Activated CD8-positive, alpha-beta T cell treated with anti-CD3 and anti-CD28 coated beads, Interleukin-2, amount 10 ng/mL, durations not matched to agents 7 days and 5 days (primary cell): ENCODE measurements at regions not wholly inside any gene's neighbourhood (a gene's known extent, or its start where the extent isn't known, plus 50 kb on each side); places are given as distances from the start of the nearest gene placed in this dataset.
"Not testable (repeated sequence)": the region's sequence is repeated elsewhere in the genome, so short reads cannot be mapped to it uniquely, and the experiment has no call there.

Source experiments
- ATAC-seq: fragments of 150-1000 bp; cut with Tn5 transposase; one replicate; pipeline ENCODE4 v1.10.0; 2021; ENCODE audit warnings: moderate library complexity
- CTCF ChIA-PET: fragments of 350-600 bp; sonication (Branson Sonifier 250); formaldehyde crosslinking; loops from one replicate; lab custom pipeline; 2021; ENCODE audit warnings: antibody characterized with exemption; lab: Charles Lee
- POLR2A ChIA-PET: fragments of 350-600 bp; sonication (Branson Sonifier 250); formaldehyde crosslinking; loops from one replicate; lab custom pipeline; 2021; ENCODE audit warnings: antibody characterized with exemption; lab: Charles Lee
- DNase-seq: peaks from one replicate; pipeline ENCODE4 v3.0.0-alpha.2; 2020
- H3K27ac Mint-ChIP-seq: one replicate; pipeline ENCODE4 v1.8.0; 2021; ENCODE audit warnings: mild to moderate bottlenecking, mixed read lengths
- H3K27me3 Mint-ChIP-seq: one replicate; pipeline ENCODE4 v1.8.0; 2021; ENCODE audit warnings: low read depth, mixed read lengths
- H3K36me3 Mint-ChIP-seq: one replicate; pipeline ENCODE4 v1.8.0; 2021; ENCODE audit warnings: low read depth, mixed read lengths
- H3K4me1 Mint-ChIP-seq: one replicate; pipeline ENCODE4 v1.8.0; 2021; ENCODE audit warnings: low read depth, mixed read lengths
- H3K4me3 Mint-ChIP-seq: one replicate; pipeline ENCODE4 v1.8.0; 2021; ENCODE audit warnings: mild to moderate bottlenecking, mixed read lengths
- H3K9me3 Mint-ChIP-seq: one replicate; pipeline ENCODE4 v1.8.0; 2022; ENCODE audit warnings: mixed read lengths; ENCODE audit not compliant: insufficient read depth

- no peaks in the 10 kb centered on the region for H3K4me1 Mint-ChIP-seq
- peaks cover 14% of the 10 kb centered on the region for H3K9me3 Mint-ChIP-seq
- peaks cover 9% of the 10 kb centered on the region for H3K27me3 Mint-ChIP-seq
- ATAC-seq: no peak
- ChIA-PET CTCF (no interaction called here), POLR2A (no interaction called here)
- H3K4me3 Mint-ChIP-seq: no peak overlapping the region
- no peak for DNase-seq
- H3K36me3 Mint-ChIP-seq: no peaks in the 10 kb centered on the region
- H3K27ac Mint-ChIP-seq: no peak overlapping the region
Measured at GRCh38 chr1:66460776-66461175, 73.2 kb upstream of the SGIP1 start.

DNA sequence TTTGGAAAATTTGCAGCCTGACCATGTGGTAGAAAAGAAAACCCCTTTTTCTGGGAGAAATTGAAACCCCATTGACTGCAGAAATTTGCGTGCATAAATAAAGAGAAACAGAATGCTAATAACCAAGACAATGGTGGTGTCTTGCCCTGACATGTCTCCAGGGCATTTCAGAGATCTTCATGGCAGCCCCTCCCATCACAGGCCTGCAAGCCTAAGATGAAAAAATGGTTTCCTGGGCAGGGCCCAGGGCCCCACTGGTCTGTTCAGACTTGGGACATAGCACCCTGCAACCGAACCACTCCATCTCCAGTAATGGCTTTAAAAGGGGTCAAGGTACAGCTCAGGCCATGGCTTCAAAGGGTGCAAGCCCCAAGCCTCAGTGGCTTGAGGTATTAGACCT lies 71.6 kb upstream of the SGIP1 start:
- Mint-ChIP-seq H3K27ac (no peak overlapping the region), H3K9me3 (peaks cover 14% of the 10 kb centered on the region), H3K4me3 (no peak overlapping the region), H3K36me3 (no peaks in the 10 kb centered on the region), H3K27me3 (peaks cover 13% of the 10 kb centered on the region), H3K4me1 (no peaks in the 10 kb centered on the region)
- POLR2A ChIA-PET: no interaction called here
- DNase-seq: no peak
- ATAC-seq: no peak
- CTCF ChIA-PET: no interaction called here

- Mint-ChIP-seq H3K27me3 (peaks cover 17% of the 10 kb centered on the region), H3K4me3 (no peak overlapping the region), H3K27ac (no peak overlapping the region), H3K36me3 (no peaks in the 10 kb centered on the region), H3K4me1 (no peaks in the 10 kb centered on the region), H3K9me3 (peaks cover 14% of the 10 kb centered on the region)
- CTCF ChIA-PET: no interaction called here
- no peak for ATAC-seq
- DNase-seq: no peak
- POLR2A ChIA-PET: no interaction called here
Measured at GRCh38 chr1:66464351-66464750, 69.6 kb upstream of the SGIP1 start.

GRCh38 chr1:66464802-66465201 lies 69.2 kb upstream of the SGIP1 start:
- CTCF ChIA-PET: no interaction called here
- no peaks in the 10 kb centered on the region for H3K4me1 Mint-ChIP-seq
- no peak overlapping the region for H3K4me3 Mint-ChIP-seq
- POLR2A ChIA-PET: no interaction called here
- no peaks in the 10 kb centered on the region for H3K36me3 Mint-ChIP-seq
- no peak overlapping the region for H3K27ac Mint-ChIP-seq
- H3K27me3 Mint-ChIP-seq: peaks cover 20% of the 10 kb centered on the region
- DNase-seq (no peak), ATAC-seq (no peak)
- H3K9me3 Mint-ChIP-seq: peaks cover 14% of the 10 kb centered on the region

GRCh38 chr1:66466695-66467094 lies 67.3 kb upstream of the SGIP1 start:
- CTCF ChIA-PET, H3K4me1 Mint-ChIP-seq, H3K36me3 Mint-ChIP-seq, DNase-seq, ATAC-seq, H3K27ac Mint-ChIP-seq, POLR2A ChIA-PET, H3K9me3 Mint-ChIP-seq, H3K4me3 Mint-ChIP-seq: not testable (repeated sequence)
- peaks cover 24% of the 10 kb centered on the region for H3K27me3 Mint-ChIP-seq

DNA sequence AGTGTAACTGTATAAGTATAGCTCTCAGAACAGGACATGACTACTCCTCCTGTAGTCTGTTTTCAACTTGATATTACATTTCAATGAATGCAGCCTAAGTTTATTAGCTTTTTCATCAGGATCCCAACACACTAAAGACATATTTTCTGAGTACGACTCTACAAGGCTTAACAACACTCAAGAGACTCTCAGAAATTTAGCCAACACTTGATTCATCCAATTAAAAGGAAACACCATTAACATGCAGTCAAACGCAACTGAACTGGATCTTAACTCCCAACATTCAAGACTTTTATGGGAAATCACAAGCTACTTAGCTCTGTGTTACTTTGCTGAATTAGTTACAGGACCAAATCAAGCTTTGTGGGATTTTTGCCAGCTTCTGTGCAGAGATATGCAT lies 65.2 kb upstream of the SGIP1 start:
- H3K27ac Mint-ChIP-seq: no peak overlapping the region
- ChIA-PET POLR2A (no interaction called here), CTCF (interaction anchor here (0.7 to 1.4 kb wide), 5 partner anchors 9 to 257 kb away, joined by 3 to 6 read pairs (median 3); no protein-coding TSS in a partner anchor)
- no peaks in the 10 kb centered on the region for H3K9me3 Mint-ChIP-seq
- ATAC-seq (no peak), DNase-seq (no peak)
- no peaks in the 10 kb centered on the region for H3K4me1 Mint-ChIP-seq
- no peaks in the 10 kb centered on the region for H3K36me3 Mint-ChIP-seq
- peaks cover 31% of the 10 kb centered on the region for H3K27me3 Mint-ChIP-seq
- H3K4me3 Mint-ChIP-seq: no peak overlapping the region

DNA sequence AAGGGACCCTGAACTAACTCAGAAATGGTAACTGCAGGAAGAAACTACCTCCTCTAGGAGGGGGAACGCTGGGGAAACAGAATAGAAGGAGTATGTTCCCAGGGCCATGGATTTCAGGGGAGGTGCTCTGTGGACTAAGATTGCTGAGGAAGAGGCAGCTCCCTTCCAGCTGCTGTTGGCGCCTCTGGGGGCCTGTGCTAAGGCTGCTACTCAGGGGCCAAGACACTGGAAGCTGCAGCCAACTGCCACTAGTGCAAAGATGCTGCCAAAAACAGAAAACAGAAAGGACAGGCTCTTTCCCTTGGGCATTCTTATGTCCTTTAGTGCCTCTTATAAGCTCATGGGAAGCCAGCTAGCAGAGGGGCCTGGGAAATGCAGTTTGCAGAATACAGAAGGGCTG lies 58.0 kb upstream of the SGIP1 start:
- POLR2A ChIA-PET: no interaction called here
- H3K9me3 Mint-ChIP-seq: no peaks in the 10 kb centered on the region
- DNase-seq (no peak), ATAC-seq (no peak)
- no peak overlapping the region for H3K27ac Mint-ChIP-seq
- H3K36me3 Mint-ChIP-seq: no peaks in the 10 kb centered on the region
- H3K4me1 Mint-ChIP-seq: no peaks in the 10 kb centered on the region
- peaks cover 14% of the 10 kb centered on the region for H3K27me3 Mint-ChIP-seq
- CTCF ChIA-PET: interaction anchor here (0.6 kb wide), 1 partner anchor 45 kb away, joined by 3 read pairs; no protein-coding TSS in a partner anchor
- no peak overlapping the region for H3K4me3 Mint-ChIP-seq

- H3K4me1 Mint-ChIP-seq: no peaks in the 10 kb centered on the region
- H3K27me3 Mint-ChIP-seq: peaks cover 12% of the 10 kb centered on the region
- no peaks in the 10 kb centered on the region for H3K36me3 Mint-ChIP-seq
- ChIA-PET POLR2A (no interaction called here), CTCF (interaction anchor here (0.6 to 1.0 kb wide), 2 partner anchors 27 to 46 kb away, joined by 3 read pairs; no protein-coding TSS in a partner anchor)
- no peak overlapping the region for H3K4me3 Mint-ChIP-seq
- no peak for DNase-seq
- no peak for ATAC-seq
- H3K9me3 Mint-ChIP-seq: no peaks in the 10 kb centered on the region
- H3K27ac Mint-ChIP-seq: no peak overlapping the region
Measured at GRCh38 chr1:66476774-66477173, 57.2 kb upstream of the SGIP1 start.

GRCh38 chr1:66478116-66478515 lies 55.8 kb upstream of the SGIP1 start:
- ChIA-PET POLR2A (no interaction called here), CTCF (interaction anchor here (1.0 kb wide), 2 partner anchors 10 to 26 kb away, joined by 3 to 4 read pairs; no protein-coding TSS in a partner anchor)
- Mint-ChIP-seq H3K4me3 (no peak overlapping the region), H3K27ac (no peak overlapping the region), H3K9me3 (no peaks in the 10 kb centered on the region), H3K27me3 (peaks cover 5% of the 10 kb centered on the region), H3K4me1 (no peaks in the 10 kb centered on the region), H3K36me3 (no peaks in the 10 kb centered on the region)
- no peak for DNase-seq
- no peak for ATAC-seq

- ChIA-PET POLR2A (no interaction called here), CTCF (no interaction called here)
- Mint-ChIP-seq H3K27me3 (peaks cover 3% of the 10 kb centered on the region), H3K9me3 (no peaks in the 10 kb centered on the region), H3K27ac (no peak overlapping the region), H3K4me3 (no peak overlapping the region), H3K36me3 (no peaks in the 10 kb centered on the region), H3K4me1 (no peaks in the 10 kb centered on the region)
- no peak for DNase-seq
- ATAC-seq: no peak
Measured at GRCh38 chr1:66480162-66480561, 53.8 kb upstream of the SGIP1 start.

DNA sequence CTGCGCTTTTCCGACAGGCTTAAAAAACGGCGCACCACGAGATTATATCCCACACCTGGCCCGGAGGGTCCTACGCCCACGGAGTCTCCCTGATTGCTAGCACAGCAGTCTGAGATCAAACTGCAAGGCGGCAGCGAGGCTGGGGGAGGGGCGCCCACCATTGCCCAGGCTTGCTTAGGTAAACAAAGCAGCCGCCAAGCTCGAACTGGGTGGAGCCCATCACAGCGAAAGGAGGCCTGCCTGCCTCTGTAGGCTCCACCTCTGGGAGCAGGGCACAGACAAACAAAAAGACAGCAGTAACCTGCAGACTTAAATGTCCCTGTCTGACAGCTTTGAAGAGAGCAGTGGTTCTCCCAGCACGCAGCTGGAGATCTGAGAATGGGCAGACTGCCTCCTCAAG lies 52.7 kb upstream of the SGIP1 start:
- H3K4me3 Mint-ChIP-seq, DNase-seq, H3K9me3 Mint-ChIP-seq, POLR2A ChIA-PET, H3K27ac Mint-ChIP-seq, ATAC-seq, H3K36me3 Mint-ChIP-seq, H3K4me1 Mint-ChIP-seq, H3K27me3 Mint-ChIP-seq, CTCF ChIA-PET: not testable (repeated sequence)
